Spleen (tissue), 11 donors: ENCODE measurements at regions not wholly inside any gene's neighbourhood (a gene's known extent, or its start where the extent isn't known, plus 50 kb on each side); places are given as distances from the start of the nearest gene placed in this dataset.

Source experiments
- DNase-seq: peaks from one replicate; pipeline ENCODE4 v3.0.0-alpha.2; 2020
- H3K27ac ChIP-seq, 8 donors: fragments of 200-600 bp; sonication (generic) in 7 of 8; 1 replicate in 4 of 8; 2 replicates in 4 of 8; pipeline versions ENCODE4 v1.5.0 to v1.8.0; 2016 to 2021; ENCODE audit warnings: inconsistent platforms in 4 of 8, mild to moderate bottlenecking in 4 of 8, moderate library complexity in 1 of 8
- H3K27me3 ChIP-seq, 7 donors: fragments of 200-600 bp; sonication (generic) in 6 of 7; replicated peaks in 1 of 7; 1 replicate in 4 of 7; 2 replicates in 3 of 7; pipeline versions ENCODE4 v1.5.0 to v1.8.0; 2016 to 2021; ENCODE audit warnings: inconsistent platforms in 3 of 7, mild to moderate bottlenecking in 1 of 7
- H3K36me3 ChIP-seq, 6 donors: fragments of 200-600 bp; sonication (generic) in 5 of 6; 1 replicate in 4 of 6; 2 replicates in 2 of 6; pipeline versions ENCODE4 v1.5.0 to v1.8.0; 2016 to 2021; ENCODE audit warnings: inconsistent platforms in 2 of 6
- H3K4me1 ChIP-seq, 6 donors: fragments of 200-600 bp; sonication (generic) in 5 of 6; 1 replicate in 3 of 6; 2 replicates in 3 of 6; pipeline versions ENCODE4 v1.5.0 to v1.8.0; 2016 to 2021; ENCODE audit warnings: inconsistent platforms in 3 of 6
- H3K4me3 ChIP-seq, 8 donors: fragments of 200-600 bp; sonication (generic) in 7 of 8; 1 replicate in 4 of 8; 2 replicates in 4 of 8; pipeline versions ENCODE4 v1.5.0 to v1.8.0; 2016 to 2021; ENCODE audit warnings: inconsistent platforms in 4 of 8, mild to moderate bottlenecking in 4 of 8, moderate library complexity in 2 of 8
- H3K9me3 ChIP-seq, 8 donors: fragments of 200-600 bp; sonication (generic) in 7 of 8; 1 replicate in 4 of 8; 2 replicates in 4 of 8; pipeline versions ENCODE4 v1.5.0 to v1.8.0; 2016 to 2021; ENCODE audit warnings: inconsistent platforms in 4 of 8
- POLR2A ChIP-seq, 3 donors: fragments of 450-650 bp; IDR thresholded peaks; one replicate each; pipeline ENCODE4 v1.5.1; 2017; ENCODE audit warnings: antibody characterized with exemption in 3 of 3, mild to moderate bottlenecking in 1 of 3
- POLR2AphosphoS5 ChIP-seq, 3 donors: sonication (generic); formaldehyde crosslinking; IDR thresholded peaks; one replicate each; pipeline ENCODE4 v1.5.1; 2017; ENCODE audit warnings: antibody characterized with exemption in 3 of 3
- WGBS, 5 donors: extraction: QIAGEN DNeasy Blood & Tissue Kit in 3 of 5; methylation state at CpG; one replicate each; pipeline versions ENCODE4 v1.1.5 to v1.1.7; 2013 to 2018; 5-methylcytosine and 5-hydroxymethylcytosine counted together
- intact Hi-C: fragments of 100-400 bp; cut with DNase I; formaldehyde crosslinking; loops from one replicate; pipeline ENCODE4 v1.15.0; 2023; ENCODE audit warnings: low total_unique reads
- TF ChIP-seq, protein P1 (sequence below), 11 experiments: fragments of 200-600 bp in 7 of 11; fragments of 450-650 bp in 4 of 11; sonication (generic) in 4 of 11; IDR thresholded peaks in 8 of 11; conservative IDR thresholded peaks in 3 of 11; 1 replicate in 7 of 11; 2 replicates in 4 of 11; pipeline versions ENCODE4 v1.4.0 to v1.8.0; 2016 to 2021; ENCODE audit warnings: antibody characterized with exemption in 11 of 11, inconsistent platforms in 4 of 11, mild to moderate bottlenecking in 1 of 11
- donor health status: healthy with polysubstance abuse.
- donor health status: DM: no; HTN: no; CAD: no; lungs with moderate emphysema.
- donor health status: DM: no; HTN: no; CAD: no.
- donor health status: Bipolar disorder and iron deficiency.
- donor health status: healthy.
- donor health status: DM: no; HTN: no; CAD: no.
- donor health status: DM: yes; HTN: yes; CAD: no.

DNA sequence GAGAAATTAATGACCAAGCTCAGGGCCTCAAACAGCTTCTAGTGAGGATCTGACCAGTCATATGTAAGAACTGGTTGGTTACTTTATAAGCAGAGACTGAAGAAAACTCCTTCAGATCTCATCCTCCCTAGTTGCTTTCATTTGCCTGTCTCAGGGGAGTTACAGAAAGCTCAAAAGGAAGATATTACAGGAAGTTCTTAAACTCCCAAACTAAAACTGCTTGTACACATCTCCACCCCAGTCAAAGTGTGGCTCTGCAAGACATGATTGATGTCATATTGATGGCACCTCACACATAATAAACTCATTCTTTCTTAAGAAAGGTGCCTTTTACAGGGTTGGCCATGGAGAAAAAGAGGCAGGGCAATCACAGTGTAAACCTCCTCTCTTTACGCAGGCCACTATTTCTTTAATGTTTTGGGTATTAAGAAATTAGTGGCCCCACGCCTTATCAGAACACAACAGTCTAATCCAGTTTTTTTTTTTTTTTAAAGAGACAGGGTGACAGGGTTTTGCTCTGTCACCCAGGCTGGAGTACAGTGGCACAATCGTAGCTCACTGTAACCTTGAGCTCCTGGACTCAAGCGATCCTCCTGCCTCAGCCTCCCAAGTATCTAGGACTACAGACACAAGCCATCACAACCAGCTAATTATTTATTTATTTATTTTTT is 62.6 kb upstream of the STK17B start:
- H3K36me3 ChIP-seq, result peaks cover 0 to 9% (median 0%) of the 10 kb centered on the region in 6 donors
- H3K27me3 ChIP-seq, result no peaks in the 10 kb centered on the region
- 59 to 83% (median 69%) methylated on average over 4 of the region's 4 CpGs for WGBS, 5 donors
- H3K9me3 ChIP-seq, result no peaks in the 10 kb centered on the region
- H3K4me1 ChIP-seq, result peaks cover 27 to 94% (median 57%) of the 10 kb centered on the region in 6 donors
- no peak for DNase-seq
- H3K4me3 ChIP-seq, result peak overlapping the region in 1 of 8 donors; percentile 13
- TF ChIP-seq, protein P1, sequence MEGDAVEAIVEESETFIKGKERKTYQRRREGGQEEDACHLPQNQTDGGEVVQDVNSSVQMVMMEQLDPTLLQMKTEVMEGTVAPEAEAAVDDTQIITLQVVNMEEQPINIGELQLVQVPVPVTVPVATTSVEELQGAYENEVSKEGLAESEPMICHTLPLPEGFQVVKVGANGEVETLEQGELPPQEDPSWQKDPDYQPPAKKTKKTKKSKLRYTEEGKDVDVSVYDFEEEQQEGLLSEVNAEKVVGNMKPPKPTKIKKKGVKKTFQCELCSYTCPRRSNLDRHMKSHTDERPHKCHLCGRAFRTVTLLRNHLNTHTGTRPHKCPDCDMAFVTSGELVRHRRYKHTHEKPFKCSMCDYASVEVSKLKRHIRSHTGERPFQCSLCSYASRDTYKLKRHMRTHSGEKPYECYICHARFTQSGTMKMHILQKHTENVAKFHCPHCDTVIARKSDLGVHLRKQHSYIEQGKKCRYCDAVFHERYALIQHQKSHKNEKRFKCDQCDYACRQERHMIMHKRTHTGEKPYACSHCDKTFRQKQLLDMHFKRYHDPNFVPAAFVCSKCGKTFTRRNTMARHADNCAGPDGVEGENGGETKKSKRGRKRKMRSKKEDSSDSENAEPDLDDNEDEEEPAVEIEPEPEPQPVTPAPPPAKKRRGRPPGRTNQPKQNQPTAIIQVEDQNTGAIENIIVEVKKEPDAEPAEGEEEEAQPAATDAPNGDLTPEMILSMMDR (IDR thresholded peaks at IDR 0.05 in 8 of 11, conservative IDR thresholded peaks at IDR 0.05 in 3 of 11), result no peak
- TF ChIP-seq POLR2A (IDR thresholded peaks at IDR 0.05) (peak in 1 of 3 donors; percentile 22), POLR2AphosphoS5 (IDR thresholded peaks at IDR 0.05) (peak in 1 of 3 donors; percentile 28)
- intact Hi-C loops, result no loop called here
- H3K27ac ChIP-seq, result peak overlapping the region; percentile 12 to 85 (median 76)

DNA sequence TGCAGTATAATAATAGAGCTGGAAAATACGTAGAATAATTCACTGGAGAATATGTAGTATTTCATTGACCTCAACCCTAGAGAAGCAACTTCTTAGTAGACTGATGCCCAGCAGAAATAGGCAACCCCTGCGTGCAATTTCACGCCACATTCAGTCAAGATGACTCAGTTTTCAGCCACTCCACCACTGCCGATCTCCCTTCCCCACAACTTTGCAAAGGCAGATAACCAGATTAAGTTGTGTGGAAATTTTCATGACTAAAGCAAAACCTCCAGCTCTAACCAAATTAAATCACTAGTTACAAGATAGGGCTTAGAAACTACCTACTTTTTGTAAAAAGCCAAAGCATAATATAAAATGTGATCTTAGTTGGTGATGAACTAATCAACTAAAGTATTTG is 63.3 kb upstream of the STK17B start:
- intact Hi-C loops, result no loop called here
- Histone ChIP-seq H3K4me1 (peaks cover 34 to 94% (median 61%) of the 10 kb centered on the region in 6 donors), H3K27ac (peak overlapping the region; percentile 12 to 85 (median 76)), H3K4me3 (no peak overlapping the region), H3K36me3 (peaks cover 0 to 15% (median 0%) of the 10 kb centered on the region in 6 donors), H3K27me3 (no peaks in the 10 kb centered on the region), H3K9me3 (no peaks in the 10 kb centered on the region)
- TF ChIP-seq, protein P1 (IDR thresholded peaks at IDR 0.05 in 8 of 11, conservative IDR thresholded peaks at IDR 0.05 in 3 of 11), result no peak
- TF ChIP-seq POLR2A (IDR thresholded peaks at IDR 0.05) (no peak), POLR2AphosphoS5 (IDR thresholded peaks at IDR 0.05) (no peak)
- no peak for DNase-seq
- WGBS, 5 donors, result 47 to 72% (median 61%) methylated on average over 4 of the region's 4 CpGs

DNA sequence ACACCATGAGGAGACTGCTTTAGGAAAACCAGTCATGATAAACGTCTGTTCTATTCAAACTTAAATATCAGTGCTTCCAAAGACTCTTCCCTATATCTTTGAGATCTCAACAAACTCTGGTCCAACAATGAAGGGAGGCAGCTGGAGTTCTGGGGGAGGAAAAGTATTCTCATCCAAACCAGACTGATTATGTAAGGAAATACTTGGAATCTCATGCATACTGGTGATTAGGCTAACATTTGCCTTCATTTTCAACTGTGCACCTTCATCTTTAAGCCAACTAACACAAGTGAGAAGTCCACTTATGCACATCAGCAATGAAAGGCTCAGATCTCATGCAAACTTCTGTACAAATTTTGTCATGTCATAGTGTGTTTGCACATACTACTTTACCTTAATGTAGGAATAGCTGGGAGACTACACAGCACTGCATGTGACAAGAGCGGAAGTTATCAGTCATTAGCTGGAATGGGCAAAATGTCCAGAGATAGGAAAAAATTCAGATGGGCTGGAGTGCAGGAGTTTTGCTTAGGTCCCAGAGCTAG is 67.5 kb upstream of the STK17B start:
- no peaks in the 10 kb centered on the region for H3K9me3 ChIP-seq
- no peak for DNase-seq
- H3K27ac ChIP-seq, result peak overlapping the region; percentile 80 to 96 (median 92)
- H3K4me1 ChIP-seq, result peaks cover 47 to 97% (median 75%) of the 10 kb centered on the region in 6 donors
- H3K27me3 ChIP-seq, result no peaks in the 10 kb centered on the region
- peak overlapping the region in 1 of 8 donors; percentile 56 for H3K4me3 ChIP-seq
- 70 to 93% (median 83%) methylated on average over 2 of the region's 2 CpGs for WGBS, 5 donors
- TF ChIP-seq POLR2A (IDR thresholded peaks at IDR 0.05) (no peak), POLR2AphosphoS5 (IDR thresholded peaks at IDR 0.05) (no peak)
- TF ChIP-seq, protein P1 (IDR thresholded peaks at IDR 0.05 in 8 of 11, conservative IDR thresholded peaks at IDR 0.05 in 3 of 11), result no peak
- peaks cover 0 to 15% (median 0%) of the 10 kb centered on the region in 6 donors for H3K36me3 ChIP-seq
- intact Hi-C loops, result no loop called here
